Trophoblast cell (in vitro differentiated cells and primary cell): ENCODE measurements at regions not wholly inside any gene's neighbourhood (a gene's known extent, or its start where the extent isn't known, plus 50 kb on each side); places are given as distances from the start of the nearest gene placed in this dataset.

Source experiments
- DNase-seq, 2 donors: peaks; one replicate each; pipeline ENCODE4 v3.0.0-alpha.2; 2016
- H2AFZ ChIP-seq: 2 replicates; pipeline ENCODE4 v1.6.1; 2013; ENCODE audit warnings: low read length, moderate library complexity, mild to moderate bottlenecking; ENCODE audit not compliant: insufficient read depth, poor library complexity
- H2AK5ac ChIP-seq: 2 replicates; pipeline ENCODE4 v1.6.1; 2013; ENCODE audit warnings: mild to moderate bottlenecking, low read length
- H2BK120ac ChIP-seq: 2 replicates; pipeline ENCODE4 v1.6.1; 2013; ENCODE audit warnings: low read length, mild to moderate bottlenecking, moderate library complexity; ENCODE audit not compliant: insufficient read depth, poor library complexity
- H2BK12ac ChIP-seq: 2 replicates; pipeline ENCODE4 v1.6.1; 2013; ENCODE audit warnings: mild to moderate bottlenecking, low read length, moderate library complexity
- H2BK5ac ChIP-seq: 2 replicates; pipeline ENCODE4 v1.6.1; 2013; ENCODE audit warnings: low read length, low read depth, moderate library complexity, mild to moderate bottlenecking; ENCODE audit not compliant: poor library complexity
- H3K14ac ChIP-seq: 2 replicates; pipeline ENCODE4 v1.6.1; 2013; ENCODE audit warnings: mild to moderate bottlenecking, low read length
- H3K18ac ChIP-seq: 2 replicates; pipeline ENCODE4 v1.6.1; 2013; ENCODE audit warnings: mild to moderate bottlenecking, low read length
- H3K23ac ChIP-seq: 2 replicates; pipeline ENCODE4 v1.6.1; 2013; ENCODE audit warnings: low read length
- H3K27ac ChIP-seq: 2 replicates; pipeline ENCODE4 v1.5.1; 2013; ENCODE audit warnings: low read depth, mild to moderate bottlenecking, inconsistent platforms, low read length, moderate library complexity
- H3K27me3 ChIP-seq: 2 replicates; pipeline ENCODE4 v1.6.1; 2013; ENCODE audit warnings: inconsistent platforms, mild to moderate bottlenecking, low read length, moderate library complexity; ENCODE audit not compliant: insufficient read depth
- H3K36me3 ChIP-seq, 2 experiments: 1 replicate in 1 of 2; 2 replicates in 1 of 2; pipeline ENCODE4 v1.6.1; 2013; ENCODE audit warnings: low read length in 2 of 2, mild to moderate bottlenecking in 2 of 2, moderate library complexity in 1 of 2; ENCODE audit not compliant: insufficient read depth in 2 of 2, control insufficient read depth in 1 of 2
- H3K4ac ChIP-seq: 2 replicates; pipeline ENCODE4 v1.6.1; 2013; ENCODE audit warnings: low read depth, mild to moderate bottlenecking, low read length, moderate library complexity
- H3K4me1 ChIP-seq, 2 experiments: 1 replicate in 1 of 2; 2 replicates in 1 of 2; pipeline ENCODE4 v1.6.1; 2013; ENCODE audit warnings: low read length in 2 of 2, mild to moderate bottlenecking in 2 of 2, moderate library complexity in 1 of 2; ENCODE audit not compliant: insufficient read depth in 2 of 2, control insufficient read depth in 1 of 2
- H3K4me2 ChIP-seq: 2 replicates; pipeline ENCODE4 v1.6.1; 2013; ENCODE audit warnings: inconsistent platforms, mild to moderate bottlenecking, low read length, moderate library complexity
- H3K4me3 ChIP-seq: 2 replicates; pipeline ENCODE4 v1.5.1; 2013; ENCODE audit warnings: mild to moderate bottlenecking, low read depth, low read length, inconsistent platforms
- H3K79me1 ChIP-seq: one replicate; pipeline ENCODE4 v1.6.1; 2013; ENCODE audit warnings: low read length
- H3K79me2 ChIP-seq: 2 replicates; pipeline ENCODE4 v1.6.1; 2013; ENCODE audit warnings: low read length, mild to moderate bottlenecking; ENCODE audit not compliant: control insufficient read depth, insufficient read depth, poor library complexity
- H3K9ac ChIP-seq: 2 replicates; pipeline ENCODE4 v1.6.1; 2013; ENCODE audit warnings: mild to moderate bottlenecking, low read length
- H3K9me3 ChIP-seq: 2 replicates; pipeline ENCODE4 v1.6.1; 2013; ENCODE audit warnings: low read depth, mild to moderate bottlenecking, control low read depth, inconsistent platforms, low read length; ENCODE audit not compliant: insufficient read depth
- H4K12ac ChIP-seq: 2 replicates; pipeline ENCODE4 v1.6.1; 2013; ENCODE audit warnings: low read depth, mild to moderate bottlenecking, low read length, moderate library complexity
- H4K8ac ChIP-seq: 2 replicates; pipeline ENCODE4 v1.6.1; 2013; ENCODE audit warnings: low read depth, mild to moderate bottlenecking, low read length, moderate library complexity
- H4K91ac ChIP-seq: one replicate; pipeline ENCODE4 v1.6.1; 2013; ENCODE audit warnings: low read depth, mild to moderate bottlenecking, low read length, moderate library complexity
- WGBS: extraction: QIAGEN DNeasy Blood & Tissue Kit; methylation state at CpG from one replicate; pipeline ENCODE4 v1.1.7; 2013; ENCODE audit warnings: missing lambda C conversion rate; ENCODE audit not compliant: insufficient read length, insufficient coverage; ENCODE audit errors: extremely low coverage; 5-methylcytosine and 5-hydroxymethylcytosine counted together

DNA sequence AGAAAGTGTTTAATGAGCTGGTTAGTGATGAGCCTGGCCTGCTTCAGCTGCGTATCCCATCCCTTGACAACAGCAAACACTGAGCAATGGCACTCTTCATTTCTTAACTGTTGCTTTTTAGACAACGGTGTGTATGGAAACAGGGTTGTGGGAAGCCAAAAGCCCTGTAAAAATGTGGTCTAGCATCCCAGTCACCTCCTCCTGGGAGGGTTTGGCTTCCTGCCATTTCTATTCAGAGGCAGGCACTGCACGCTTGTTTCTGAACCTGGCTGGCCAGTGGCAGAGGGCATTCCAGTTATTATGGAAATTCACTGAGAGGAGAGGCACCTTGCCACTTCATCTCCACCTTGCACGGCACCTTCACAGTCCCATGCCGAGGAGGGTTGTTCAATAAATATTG, 123.0 kb upstream of the ADARB2 start:
- Histone ChIP-seq H3K4me3 (no peak overlapping the region), H3K23ac (no peak overlapping the region), H3K27me3 (no peaks in the 10 kb centered on the region), H3K79me2 (no peaks in the 10 kb centered on the region), H3K4me1 (no peaks in the 10 kb centered on the region), H3K9me3 (no peaks in the 10 kb centered on the region), H3K18ac (no peak overlapping the region), H3K4ac (no peak overlapping the region), H3K27ac (no peak overlapping the region), H3K79me1 (no peaks in the 10 kb centered on the region), H4K91ac (no peak overlapping the region), H2BK12ac (no peak overlapping the region), H2BK5ac (no peak overlapping the region), H2AK5ac (no peak overlapping the region), H4K8ac (no peak overlapping the region), H2AFZ (no peak overlapping the region), H3K36me3 (no peaks in the 10 kb centered on the region), H3K4me2 (no peak overlapping the region), H2BK120ac (no peak overlapping the region), H4K12ac (no peak overlapping the region), H3K9ac (no peak overlapping the region), H3K14ac (no peak overlapping the region)
- no CpG with 5 or more reads among the region's 5 CpGs for WGBS
- DNase-seq = no peak

DNA sequence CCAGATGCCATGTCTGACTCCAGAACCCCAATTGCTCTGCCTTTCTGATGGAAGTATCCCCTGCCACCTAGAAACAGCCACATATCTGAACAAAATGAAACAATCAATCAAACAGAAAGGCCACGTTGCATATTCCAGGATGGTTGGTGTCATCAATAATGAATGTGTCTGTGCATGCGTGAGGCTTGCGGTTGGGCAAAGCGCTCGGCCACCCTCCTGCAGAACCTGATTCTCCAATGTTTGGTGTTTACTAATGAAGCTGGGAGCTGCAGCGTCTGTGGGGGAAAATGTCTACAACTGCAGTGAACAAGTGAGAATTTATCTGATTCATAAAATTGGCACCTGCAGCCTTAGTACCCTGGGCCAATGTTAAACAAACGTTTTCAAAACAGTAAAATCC, 121.2 kb upstream of the ADARB2 start:
- Histone ChIP-seq H3K9me3 (no peaks in the 10 kb centered on the region), H3K23ac (no peak overlapping the region), H4K12ac (no peak overlapping the region), H3K4ac (no peak overlapping the region), H4K8ac (no peak overlapping the region), H3K4me3 (no peak overlapping the region), H3K4me2 (no peak overlapping the region), H3K27me3 (no peaks in the 10 kb centered on the region), H3K9ac (no peak overlapping the region), H3K36me3 (no peaks in the 10 kb centered on the region), H2BK120ac (no peak overlapping the region), H3K14ac (no peak overlapping the region), H3K18ac (no peak overlapping the region), H3K4me1 (no peaks in the 10 kb centered on the region), H2AK5ac (no peak overlapping the region), H3K79me1 (no peaks in the 10 kb centered on the region), H2BK12ac (no peak overlapping the region), H4K91ac (no peak overlapping the region), H2BK5ac (no peak overlapping the region), H3K79me2 (no peaks in the 10 kb centered on the region), H3K27ac (no peak overlapping the region), H2AFZ (no peak overlapping the region)
- DNase-seq = no peak
- no CpG with 5 or more reads among the region's 7 CpGs for WGBS

DNA sequence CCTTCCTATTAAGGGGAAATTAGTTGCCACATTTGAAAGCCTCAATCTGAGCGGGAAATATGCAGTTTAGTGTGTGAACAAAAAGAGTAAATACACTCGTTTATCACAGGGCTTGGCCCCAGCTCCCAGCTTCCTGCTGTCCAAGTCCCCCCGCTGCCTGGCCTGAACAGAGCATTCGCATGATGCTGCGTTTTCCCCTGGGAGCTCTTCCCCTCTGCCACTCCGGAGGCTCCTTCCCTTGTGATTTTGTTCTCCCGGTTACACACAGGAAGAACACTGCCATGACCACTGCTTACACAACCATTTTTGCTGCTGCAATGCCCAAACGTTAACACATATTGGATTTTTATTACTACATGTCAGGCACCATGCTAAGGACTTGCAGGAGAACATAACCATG, 120.7 kb upstream of the ADARB2 start:
- Histone ChIP-seq H3K36me3 (no peaks in the 10 kb centered on the region), H3K4me2 (no peak overlapping the region), H3K27ac (no peak overlapping the region), H2BK5ac (no peak overlapping the region), H3K9ac (no peak overlapping the region), H4K8ac (no peak overlapping the region), H3K4me1 (no peaks in the 10 kb centered on the region), H3K9me3 (no peaks in the 10 kb centered on the region), H2AFZ (no peak overlapping the region), H3K18ac (no peak overlapping the region), H2AK5ac (no peak overlapping the region), H3K4ac (no peak overlapping the region), H3K27me3 (no peaks in the 10 kb centered on the region), H4K91ac (no peak overlapping the region), H2BK120ac (no peak overlapping the region), H3K14ac (no peak overlapping the region), H3K23ac (no peak overlapping the region), H3K4me3 (no peak overlapping the region), H3K79me1 (no peaks in the 10 kb centered on the region), H3K79me2 (no peaks in the 10 kb centered on the region), H2BK12ac (no peak overlapping the region), H4K12ac (no peak overlapping the region)
- no CpG with 5 or more reads among the region's 8 CpGs for WGBS
- no peak for DNase-seq

DNA sequence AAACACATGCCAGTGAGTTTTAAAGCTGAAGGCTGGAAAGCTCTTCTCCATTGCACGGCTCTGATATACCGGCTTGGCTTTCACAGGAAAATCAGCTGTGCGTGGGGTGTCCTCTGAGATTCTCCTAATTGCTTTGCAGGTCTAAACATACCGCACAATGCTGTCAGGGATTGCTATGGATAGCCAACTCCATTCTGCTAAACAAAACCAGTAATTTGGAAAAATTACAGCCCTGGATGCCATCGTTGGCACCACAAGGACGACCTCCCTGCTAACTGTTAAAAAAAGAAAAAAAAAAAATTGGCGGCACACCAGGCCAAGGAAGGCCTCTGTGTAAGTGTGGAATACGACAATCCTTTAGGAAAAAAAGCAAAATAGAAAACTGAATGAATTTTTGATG, 118.6 kb upstream of the ADARB2 start:
- H3K23ac ChIP-seq = no peak overlapping the region

More for the DNA sequence above, 118.6 kb upstream of the ADARB2 start:
- Histone ChIP-seq H3K79me2 (no peaks in the 10 kb centered on the region), H3K4me1 (no peaks in the 10 kb centered on the region), H3K4me3 (no peak overlapping the region), H2AK5ac (no peak overlapping the region), H2AFZ (no peak overlapping the region), H4K91ac (no peak overlapping the region), H3K18ac (no peak overlapping the region), H2BK12ac (no peak overlapping the region), H4K12ac (no peak overlapping the region), H3K79me1 (no peaks in the 10 kb centered on the region), H3K4ac (no peak overlapping the region), H3K27me3 (no peaks in the 10 kb centered on the region), H2BK120ac (no peak overlapping the region), H3K36me3 (no peaks in the 10 kb centered on the region), H2BK5ac (no peak overlapping the region), H3K27ac (no peak overlapping the region), H3K4me2 (no peak overlapping the region), H3K14ac (no peak overlapping the region), H3K9ac (no peak overlapping the region), H4K8ac (no peak overlapping the region), H3K9me3 (no peaks in the 10 kb centered on the region)
- no CpG with 5 or more reads among the region's 8 CpGs for WGBS
- DNase-seq = no peak
